T-cell (primary cell): ENCODE measurements at regions not wholly inside any gene's neighbourhood (a gene's known extent, or its start where the extent isn't known, plus 50 kb on each side); places are given as distances from the start of the nearest gene placed in this dataset.

Experiments
- ATAC-seq, 4 experiments: fragments of 200-7000 bp in 3 of 4; fragments of 150-1000 bp in 1 of 4; cut with Tn5 transposase; replicated peaks in 1 of 4; 1 replicate in 3 of 4; 2 replicates in 1 of 4; pipeline ENCODE4 v1.10.0; 2021; ENCODE audit warnings: moderate library complexity in 3 of 4, mild to moderate bottlenecking in 2 of 4, moderate number of reproducible peaks in 1 of 4
- CTCF ChIA-PET, 2 donors: fragments of 300-600 bp; sonication (Branson Sonifier 250); formaldehyde crosslinking; loops; one replicate each; lab custom pipeline; 2022; ENCODE audit warnings: antibody characterized with exemption in 2 of 2; lab: Charles Lee
- POLR2A ChIA-PET, 2 donors: fragments of 300-600 bp; sonication (Branson Sonifier 250); formaldehyde crosslinking; loops; one replicate each; lab custom pipeline; 2022; ENCODE audit warnings: antibody characterized with exemption in 2 of 2; lab: Charles Lee
- DNase-seq, 35 experiments: peaks; one replicate each; pipeline versions ENCODE4 v3.0.0 to v3.0.0-alpha.2; 2013 to 2023
- H3K27ac ChIP-seq: one replicate; pipeline ENCODE4 v1.5.1; 2013; ENCODE audit warnings: low read length
- H3K27me3 ChIP-seq, 2 experiments: replicated peaks in 1 of 2; 1 replicate in 1 of 2; 2 replicates in 1 of 2; pipeline versions ENCODE4 v1.6.1 to v1.7.0; 2013; ENCODE audit warnings: low read length in 1 of 2, mixed read lengths in 1 of 2; ENCODE audit not compliant: control insufficient read depth in 2 of 2, insufficient read depth in 2 of 2; ENCODE audit errors: extremely low read depth in 1 of 2
- H3K36me3 ChIP-seq, 2 donors: 1 replicate in 1 of 2; 2 replicates in 1 of 2; pipeline versions ENCODE4 v1.6.1 to v1.7.0; 2013; ENCODE audit warnings: low read length in 1 of 2; ENCODE audit not compliant: control insufficient read depth in 2 of 2, insufficient read depth in 1 of 2; ENCODE audit errors: extremely low read depth in 1 of 2
- H3K4me1 ChIP-seq, 2 experiments: 1 replicate in 1 of 2; 2 replicates in 1 of 2; pipeline versions ENCODE4 v1.6.1 to v1.7.0; 2013; ENCODE audit warnings: low read length in 2 of 2, mixed read lengths in 1 of 2; ENCODE audit not compliant: insufficient read depth in 2 of 2, control insufficient read depth in 1 of 2; ENCODE audit errors: extremely low read depth in 1 of 2
- H3K4me3 ChIP-seq, 2 donors: 1 replicate in 1 of 2; 2 replicates in 1 of 2; pipeline versions ENCODE4 v1.5.1 to v1.7.0; 2013; ENCODE audit warnings: mild to moderate bottlenecking in 2 of 2, low read length in 1 of 2, moderate library complexity in 1 of 2; ENCODE audit not compliant: control insufficient read depth in 1 of 2; ENCODE audit errors: extremely low read depth in 1 of 2
- H3K9me3 ChIP-seq: 2 replicates; pipeline ENCODE4 v1.7.0; 2013
- H3K27ac Mint-ChIP-seq, 2 donors: one replicate each; pipeline ENCODE4 v1.8.0; 2020 to 2021; ENCODE audit warnings: mild to moderate bottlenecking in 2 of 2, mixed read lengths in 2 of 2
- H3K27me3 Mint-ChIP-seq, 2 donors: one replicate each; pipeline ENCODE4 v1.8.0; 2021 to 2022; ENCODE audit warnings: mixed read lengths in 2 of 2
- H3K36me3 Mint-ChIP-seq: one replicate; pipeline ENCODE4 v1.8.0; 2021; ENCODE audit warnings: mixed read lengths
- H3K4me1 Mint-ChIP-seq, 3 donors: one replicate each; pipeline ENCODE4 v1.8.0; 2020 to 2022; ENCODE audit warnings: mixed read lengths in 3 of 3, mild to moderate bottlenecking in 1 of 3
- H3K4me3 Mint-ChIP-seq, 3 donors: one replicate each; pipeline ENCODE4 v1.8.0; 2020 to 2022; ENCODE audit warnings: mild to moderate bottlenecking in 3 of 3, mixed read lengths in 3 of 3, moderate library complexity in 3 of 3
- H3K9me3 Mint-ChIP-seq, 3 donors: one replicate each; pipeline ENCODE4 v1.8.0; 2020 to 2022; ENCODE audit warnings: mixed read lengths in 3 of 3
- WGBS: methylation state at CpG from one replicate; pipeline ENCODE4 v1.1.5; 2013; ENCODE audit warnings: missing lambda C conversion rate; ENCODE audit not compliant: insufficient coverage; 5-methylcytosine and 5-hydroxymethylcytosine counted together

GRCh38 chr1:177429234-177429633, 258.5 kb downstream of the BRINP2 start:
- Mint-ChIP-seq H3K4me1 (no peaks in the 10 kb centered on the region), H3K4me3 (no peak overlapping the region), H3K36me3 (no peaks in the 10 kb centered on the region), H3K27ac (no peak overlapping the region), H3K27me3 (no peaks in the 10 kb centered on the region), H3K9me3 (peaks cover 0 to 16% (median 5%) of the 10 kb centered on the region in 3 donors)
- CTCF ChIA-PET: no interaction called here
- WGBS: no CpG with 5 or more reads among the region's 2 CpGs
- no peak overlapping the region for H3K27ac ChIP-seq
- DNase-seq: no peak
- no peaks in the 10 kb centered on the region for H3K4me1 ChIP-seq
- POLR2A ChIA-PET: interaction anchor here in 1 of 2 donors (0.5 kb wide), 1 partner anchor 299 kb away, joined by 3 read pairs; no protein-coding TSS in a partner anchor
- H3K4me3 ChIP-seq: no peak overlapping the region
- H3K9me3 ChIP-seq: no peaks in the 10 kb centered on the region
- no peaks in the 10 kb centered on the region for H3K36me3 ChIP-seq
- no peak for ATAC-seq
- H3K27me3 ChIP-seq: no peaks in the 10 kb centered on the region

- no CpG with 5 or more reads among the region's 1 CpG for WGBS
- H3K36me3 Mint-ChIP-seq: no peaks in the 10 kb centered on the region
- ATAC-seq: no peak
- no peaks in the 10 kb centered on the region for H3K4me1 Mint-ChIP-seq
- CTCF ChIA-PET: no interaction called here
- H3K27ac Mint-ChIP-seq: no peak overlapping the region
- no peak overlapping the region for H3K4me3 Mint-ChIP-seq
- no peak for DNase-seq
- H3K4me1 ChIP-seq: no peaks in the 10 kb centered on the region
- no peak overlapping the region for H3K27ac ChIP-seq
- H3K27me3 ChIP-seq: no peaks in the 10 kb centered on the region
- peaks cover 0 to 16% (median 5%) of the 10 kb centered on the region in 3 donors for H3K9me3 Mint-ChIP-seq
- H3K36me3 ChIP-seq: no peaks in the 10 kb centered on the region
- no peak overlapping the region for H3K4me3 ChIP-seq
- no peaks in the 10 kb centered on the region for H3K9me3 ChIP-seq
- no peaks in the 10 kb centered on the region for H3K27me3 Mint-ChIP-seq
- POLR2A ChIA-PET: no interaction called here
These were observed 257.1 kb downstream of the BRINP2 start for GRCh38 chr1:177427811-177428210.

DNA sequence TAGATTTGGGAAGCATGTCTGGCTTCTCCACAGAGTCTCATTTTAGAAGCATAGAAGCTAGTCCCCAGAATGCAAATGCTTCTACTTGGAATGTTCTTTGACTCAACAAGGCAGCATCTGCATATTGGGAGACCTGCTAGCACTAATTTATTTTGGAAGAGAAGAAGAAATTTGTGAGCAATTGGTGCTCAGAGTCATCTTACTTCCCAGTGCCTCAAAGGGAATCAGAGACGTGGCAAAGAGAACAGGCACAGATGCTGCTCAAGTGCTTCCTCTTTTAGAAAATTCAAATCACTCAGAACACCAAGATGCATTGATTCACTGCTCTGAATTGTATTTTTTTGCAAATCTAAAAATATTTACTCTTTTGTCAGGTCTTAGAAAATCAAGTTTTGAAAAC, 255.7 kb downstream of the BRINP2 start:
- no peak for ATAC-seq
- Mint-ChIP-seq H3K27ac (no peak overlapping the region), H3K4me3 (no peak overlapping the region)

GRCh38 chr1:177425199-177425598, 254.4 kb downstream of the BRINP2 start:
- POLR2A ChIA-PET: no interaction called here
- DNase-seq: no peak
- Histone ChIP-seq H3K27me3 (no peaks in the 10 kb centered on the region), H3K4me3 (no peak overlapping the region), H3K36me3 (no peaks in the 10 kb centered on the region), H3K4me1 (no peaks in the 10 kb centered on the region), H3K9me3 (no peaks in the 10 kb centered on the region), H3K27ac (no peak overlapping the region)
- no peak overlapping the region for H3K27ac Mint-ChIP-seq
- WGBS: no CpG with 5 or more reads among the region's 8 CpGs
- H3K27me3 Mint-ChIP-seq: no peaks in the 10 kb centered on the region
- CTCF ChIA-PET: no interaction called here
- H3K36me3 Mint-ChIP-seq: no peaks in the 10 kb centered on the region
- H3K4me3 Mint-ChIP-seq: no peak overlapping the region
- H3K4me1 Mint-ChIP-seq: no peaks in the 10 kb centered on the region
- peaks cover 0 to 10% (median 9%) of the 10 kb centered on the region in 3 donors for H3K9me3 Mint-ChIP-seq
- no peak for ATAC-seq

More for the DNA sequence above, 255.7 kb downstream of the BRINP2 start:
- H3K27me3 ChIP-seq: no peaks in the 10 kb centered on the region
- Mint-ChIP-seq H3K9me3 (peaks cover 0 to 16% (median 5%) of the 10 kb centered on the region in 3 donors), H3K36me3 (no peaks in the 10 kb centered on the region), H3K4me1 (no peaks in the 10 kb centered on the region), H3K27me3 (no peaks in the 10 kb centered on the region)
- H3K27ac ChIP-seq: no peak overlapping the region
- WGBS: 0% methylated on average over 1 of the region's 1 CpG
- DNase-seq: no peak
- H3K4me1 ChIP-seq: no peaks in the 10 kb centered on the region
- no peaks in the 10 kb centered on the region for H3K36me3 ChIP-seq
- POLR2A ChIA-PET: no interaction called here
- CTCF ChIA-PET: no interaction called here
- H3K4me3 ChIP-seq: no peak overlapping the region
- H3K9me3 ChIP-seq: no peaks in the 10 kb centered on the region

- no peak for DNase-seq
- Histone ChIP-seq H3K4me1 (no peaks in the 10 kb centered on the region), H3K9me3 (no peaks in the 10 kb centered on the region), H3K27ac (no peak overlapping the region), H3K36me3 (no peaks in the 10 kb centered on the region), H3K4me3 (no peak overlapping the region), H3K27me3 (no peaks in the 10 kb centered on the region)
- Mint-ChIP-seq H3K36me3 (no peaks in the 10 kb centered on the region), H3K27ac (no peak overlapping the region), H3K9me3 (peaks cover 0 to 10% (median 9%) of the 10 kb centered on the region in 3 donors), H3K27me3 (no peaks in the 10 kb centered on the region), H3K4me3 (no peak overlapping the region), H3K4me1 (no peaks in the 10 kb centered on the region)
- ChIA-PET POLR2A (no interaction called here), CTCF (no interaction called here)
- ATAC-seq: no peak
These were observed 254.0 kb downstream of the BRINP2 start for GRCh38 chr1:177424744-177425143.

- Histone ChIP-seq H3K27me3 (no peaks in the 10 kb centered on the region), H3K4me1 (no peaks in the 10 kb centered on the region), H3K9me3 (no peaks in the 10 kb centered on the region), H3K36me3 (no peaks in the 10 kb centered on the region), H3K27ac (no peak overlapping the region), H3K4me3 (no peak overlapping the region)
- H3K27me3 Mint-ChIP-seq: no peaks in the 10 kb centered on the region
- CTCF ChIA-PET: no interaction called here
- no peak overlapping the region for H3K4me3 Mint-ChIP-seq
- H3K4me1 Mint-ChIP-seq: no peaks in the 10 kb centered on the region
- no peaks in the 10 kb centered on the region for H3K36me3 Mint-ChIP-seq
- peaks cover 4 to 10% (median 9%) of the 10 kb centered on the region in 3 donors for H3K9me3 Mint-ChIP-seq
- no peak for ATAC-seq
- DNase-seq: no peak
- no peak overlapping the region for H3K27ac Mint-ChIP-seq
- 67% methylated on average over 1 of the region's 2 CpGs for WGBS
- POLR2A ChIA-PET: no interaction called here
These were observed 252.3 kb downstream of the BRINP2 start for GRCh38 chr1:177423090-177423489.

DNA sequence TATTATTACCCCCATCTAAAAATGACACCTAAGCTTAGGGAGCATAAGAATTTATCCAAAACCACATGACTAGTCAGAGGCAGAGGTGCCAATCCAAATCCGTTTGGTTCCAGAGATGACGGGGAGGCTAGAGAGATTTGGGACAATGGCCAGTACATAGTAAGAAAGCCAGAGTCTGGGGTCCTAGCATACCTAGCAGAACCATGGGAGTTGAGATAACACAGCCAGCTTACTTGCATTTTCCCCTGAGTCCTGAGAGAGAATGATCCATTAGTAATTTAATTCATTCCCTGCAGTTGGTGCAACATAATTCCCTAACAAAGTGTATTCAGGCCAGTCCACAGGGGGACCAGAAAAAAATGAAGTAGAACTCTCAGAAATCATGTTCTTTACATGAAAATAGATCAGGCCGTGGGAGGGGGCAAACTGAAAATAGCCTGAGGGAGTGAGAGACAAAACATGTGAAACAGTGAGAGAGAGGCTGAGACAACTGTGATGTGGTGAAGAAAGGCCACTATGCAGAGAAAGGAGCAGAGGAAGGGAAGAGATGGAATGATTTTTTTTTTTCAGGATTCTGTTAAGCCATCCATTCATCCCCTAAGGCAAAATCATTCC, 243.3 kb downstream of the BRINP2 start:
- ATAC-seq (no peak), DNase-seq (no peak)
- Mint-ChIP-seq H3K27me3 (no peaks in the 10 kb centered on the region), H3K36me3 (no peaks in the 10 kb centered on the region), H3K9me3 (peaks cover 0 to 14% (median 6%) of the 10 kb centered on the region in 3 donors), H3K27ac (no peak overlapping the region), H3K4me1 (no peaks in the 10 kb centered on the region), H3K4me3 (no peak overlapping the region)
- no CpG with 5 or more reads among the region's 3 CpGs for WGBS
- no peaks in the 10 kb centered on the region for H3K36me3 ChIP-seq
- H3K4me3 ChIP-seq: no peak overlapping the region
- H3K27me3 ChIP-seq: no peaks in the 10 kb centered on the region
- ChIA-PET POLR2A (no interaction called here), CTCF (no interaction called here)
- no peaks in the 10 kb centered on the region for H3K9me3 ChIP-seq
- H3K27ac ChIP-seq: no peak overlapping the region
- no peaks in the 10 kb centered on the region for H3K4me1 ChIP-seq
